Pancreas (tissue), 10 donors: ENCODE measurements at regions not wholly inside any gene's neighbourhood (a gene's known extent, or its start where the extent isn't known, plus 50 kb on each side); places are given as distances from the start of the nearest gene placed in this dataset.

Experiments
- ATAC-seq, 4 donors: fragments of 200-7000 bp; cut with Tn5 transposase; one replicate each; pipeline versions ENCODE4 v1.8.0 to v1.9.1; 2020; ENCODE audit warnings: mild to moderate bottlenecking in 4 of 4, moderate library complexity in 4 of 4
- DNase-seq, 6 donors: peaks; one replicate each; pipeline ENCODE4 v3.0.0-alpha.2; 2020
- FAIRE-seq: peaks from 2 replicates; lab custom pipeline; 2012; peaks lifted over from hg19 to GRCh38; lab: Jason Lieb, UNC
- H3K27ac ChIP-seq, 4 donors: fragments of 200-600 bp; sonication (generic); 1 replicate in 3 of 4; 2 replicates in 1 of 4; pipeline versions ENCODE4 v1.5.0 to v1.8.0; 2020
- H3K27me3 ChIP-seq, 4 donors: fragments of 200-600 bp; one replicate each; pipeline ENCODE4 v1.8.0; 2021
- H3K36me3 ChIP-seq, 3 donors: fragments of 200-600 bp; sonication (generic) in 1 of 3; one replicate each; pipeline versions ENCODE4 v1.5.0 to v1.8.0; 2020 to 2021
- H3K4me1 ChIP-seq, 3 donors: fragments of 200-600 bp; one replicate each; pipeline ENCODE4 v1.8.0; 2021
- H3K4me3 ChIP-seq, 4 donors: fragments of 200-600 bp; sonication (generic) in 2 of 4; one replicate each; pipeline versions ENCODE4 v1.5.0 to v1.8.0; 2020 to 2021
- H3K9me3 ChIP-seq, 4 donors: fragments of 200-600 bp; one replicate each; pipeline ENCODE4 v1.8.0; 2021
- WGBS, 2 donors: extraction: QIAGEN DNeasy Blood & Tissue Kit; methylation state at CpG; one replicate each; pipeline ENCODE4 v1.1.7; 2013; 5-methylcytosine and 5-hydroxymethylcytosine counted together
- intact Hi-C, 3 donors: fragments of 100-400 bp; cut with DNase I; formaldehyde crosslinking; loops; one replicate each; pipeline versions ENCODE4 v1.11.1 to v1.14.2; 2022
- TF ChIP-seq, protein P1 (sequence below), 4 donors: fragments of 200-600 bp; sonication (generic) in 3 of 4; IDR thresholded peaks; one replicate each; pipeline versions ENCODE4 v1.5.0 to v1.8.0; 2021; ENCODE audit warnings: antibody characterized with exemption in 4 of 4
- donor health status: healthy with polysubstance abuse.
- donor health status: DM: no; HTN: no; CAD: no; lungs with moderate emphysema.
- donor health status: DM: no; HTN: no; CAD: no.
- donor health status: control.
- donor health status: control.
- donor health status: Bipolar disorder and iron deficiency.
- donor health status: DM: yes; HTN: yes; CAD: no.
- donor health status: DM: no; HTN: no; CAD: no.
- donor health status: DM: no; HTN: no; CAD: no.
- donor health status: DM: yes; HTN: yes; CAD: no.

DNA sequence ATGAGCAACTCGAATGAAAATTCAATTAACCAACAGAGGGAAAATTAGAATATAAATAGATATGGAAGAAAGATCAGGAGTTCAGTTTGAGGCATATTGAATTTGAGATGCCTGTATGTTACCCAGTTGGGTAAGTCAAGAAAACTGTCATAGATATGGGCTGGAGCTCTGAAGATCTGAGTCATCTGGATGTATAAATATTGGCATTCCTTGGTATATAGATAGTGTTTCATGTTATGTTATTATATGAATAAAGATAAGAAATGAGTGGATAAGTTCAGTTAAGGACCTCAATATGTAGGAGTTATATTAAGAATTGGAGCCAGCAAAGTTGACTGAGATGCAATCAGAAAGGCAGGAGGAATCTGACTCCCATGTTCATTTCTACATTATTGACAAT lies 543.6 kb upstream of the SMIM31 start:
- intact Hi-C loops = no loop called here
- WGBS, 2 donors = 12 to 29% methylated on average over 1 of the region's 1 CpG

DNA sequence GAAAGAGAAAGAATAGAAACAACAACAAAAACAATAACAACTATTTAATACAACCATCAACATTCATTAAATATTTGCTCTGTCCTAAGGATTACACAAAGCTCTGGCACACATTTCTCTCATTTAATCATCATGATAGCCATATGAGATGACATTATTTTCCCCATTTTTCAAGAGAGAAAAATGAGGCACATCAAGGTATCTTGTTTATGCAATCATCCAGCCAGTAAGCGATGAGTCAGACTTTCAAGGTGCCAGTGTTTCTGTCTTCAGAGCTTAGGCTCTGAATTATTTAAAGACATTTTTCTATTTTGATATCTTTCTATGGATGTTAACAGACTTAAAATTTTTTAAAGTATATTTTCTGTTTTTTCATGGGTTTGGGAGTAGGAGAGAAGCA lies 541.8 kb upstream of the SMIM31 start:
- TF ChIP-seq, protein P1, sequence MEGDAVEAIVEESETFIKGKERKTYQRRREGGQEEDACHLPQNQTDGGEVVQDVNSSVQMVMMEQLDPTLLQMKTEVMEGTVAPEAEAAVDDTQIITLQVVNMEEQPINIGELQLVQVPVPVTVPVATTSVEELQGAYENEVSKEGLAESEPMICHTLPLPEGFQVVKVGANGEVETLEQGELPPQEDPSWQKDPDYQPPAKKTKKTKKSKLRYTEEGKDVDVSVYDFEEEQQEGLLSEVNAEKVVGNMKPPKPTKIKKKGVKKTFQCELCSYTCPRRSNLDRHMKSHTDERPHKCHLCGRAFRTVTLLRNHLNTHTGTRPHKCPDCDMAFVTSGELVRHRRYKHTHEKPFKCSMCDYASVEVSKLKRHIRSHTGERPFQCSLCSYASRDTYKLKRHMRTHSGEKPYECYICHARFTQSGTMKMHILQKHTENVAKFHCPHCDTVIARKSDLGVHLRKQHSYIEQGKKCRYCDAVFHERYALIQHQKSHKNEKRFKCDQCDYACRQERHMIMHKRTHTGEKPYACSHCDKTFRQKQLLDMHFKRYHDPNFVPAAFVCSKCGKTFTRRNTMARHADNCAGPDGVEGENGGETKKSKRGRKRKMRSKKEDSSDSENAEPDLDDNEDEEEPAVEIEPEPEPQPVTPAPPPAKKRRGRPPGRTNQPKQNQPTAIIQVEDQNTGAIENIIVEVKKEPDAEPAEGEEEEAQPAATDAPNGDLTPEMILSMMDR (IDR thresholded peaks at IDR 0.05) = no peak
- Histone ChIP-seq H3K4me3 (no peak overlapping the region), H3K36me3 (no peaks in the 10 kb centered on the region), H3K4me1 (no peaks in the 10 kb centered on the region), H3K27ac (no peak overlapping the region), H3K27me3 (no peaks in the 10 kb centered on the region), H3K9me3 (no peaks in the 10 kb centered on the region)
- intact Hi-C loops = no loop called here
- no peak for DNase-seq
- FAIRE-seq = no peak
- WGBS, 2 donors = 87 to 88% methylated on average over 1 of the region's 1 CpG
- no peak for ATAC-seq

More for the DNA sequence above, 543.6 kb upstream of the SMIM31 start:
- H3K9me3 ChIP-seq = no peaks in the 10 kb centered on the region
- TF ChIP-seq, protein P1 (IDR thresholded peaks at IDR 0.05) = no peak
- FAIRE-seq (no peak), ATAC-seq (no peak), DNase-seq (no peak)
- H3K4me1 ChIP-seq = no peaks in the 10 kb centered on the region
- no peaks in the 10 kb centered on the region for H3K36me3 ChIP-seq
- H3K4me3 ChIP-seq = no peak overlapping the region
- no peaks in the 10 kb centered on the region for H3K27me3 ChIP-seq
- no peak overlapping the region for H3K27ac ChIP-seq

DNA sequence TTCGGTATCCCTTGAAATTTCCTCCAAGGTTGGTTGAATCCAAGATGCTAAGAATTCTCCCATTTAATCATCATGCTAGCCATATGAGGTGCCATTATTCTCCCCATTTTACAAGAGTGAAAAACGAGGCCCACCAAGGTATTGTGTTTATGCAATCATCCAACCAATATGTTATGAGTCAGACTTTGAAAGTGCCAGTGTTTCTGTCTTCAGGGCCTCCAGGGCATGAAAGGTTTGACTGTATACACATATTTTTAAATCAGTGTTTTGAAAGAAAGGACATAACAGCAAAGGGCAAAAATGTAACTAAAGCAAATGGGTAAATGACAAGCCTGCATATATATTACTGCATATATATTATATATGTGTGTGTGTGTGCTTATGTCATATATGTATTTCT lies 541.2 kb upstream of the SMIM31 start:
- ATAC-seq = no peak
- intact Hi-C loops = no loop called here

DNA sequence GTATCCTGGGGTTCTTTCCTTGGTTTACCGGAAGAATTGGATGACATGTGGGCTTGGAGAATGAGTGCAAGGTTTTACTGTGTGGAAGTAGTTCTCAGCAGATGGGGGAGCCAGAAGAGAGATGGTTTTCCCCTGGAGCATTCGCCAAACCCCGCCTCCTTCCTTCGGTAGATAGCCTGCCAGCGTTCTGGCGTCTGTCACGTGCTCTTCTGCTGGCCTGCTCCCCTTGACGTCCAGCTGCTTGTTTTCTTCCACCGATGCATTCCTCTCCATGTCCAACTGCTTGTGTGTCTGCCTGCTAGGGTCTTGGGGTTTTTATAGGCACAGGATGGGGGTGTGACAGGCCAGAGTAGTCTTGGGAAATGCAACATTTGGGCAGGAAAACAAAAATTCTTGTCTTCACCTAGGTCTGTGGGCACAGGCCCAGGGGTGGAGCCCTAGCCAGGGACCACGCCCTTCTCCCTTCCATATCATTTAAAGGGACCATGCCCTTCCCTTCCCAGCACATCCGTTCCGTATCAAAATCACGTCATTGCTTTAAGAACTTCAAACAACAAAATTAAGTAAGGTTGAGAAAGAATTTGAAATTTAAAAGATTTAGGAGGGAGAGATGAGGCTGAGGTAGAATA lies 538.7 kb upstream of the SMIM31 start:
- intact Hi-C loops = no loop called here
- Histone ChIP-seq H3K9me3 (no peaks in the 10 kb centered on the region), H3K27ac (no peak overlapping the region), H3K36me3 (no peaks in the 10 kb centered on the region), H3K4me3 (no peak overlapping the region), H3K4me1 (no peaks in the 10 kb centered on the region), H3K27me3 (no peaks in the 10 kb centered on the region)
- FAIRE-seq (no peak), DNase-seq (no peak), ATAC-seq (no peak)
- TF ChIP-seq, protein P1 (IDR thresholded peaks at IDR 0.05) = no peak
- WGBS, 2 donors = 64 to 72% methylated on average over 13 of the region's 13 CpGs

More for the DNA sequence above, 541.2 kb upstream of the SMIM31 start:
- H3K27ac ChIP-seq = no peak overlapping the region
- WGBS, 2 donors = 41 to 49% methylated on average over 2 of the region's 2 CpGs
- TF ChIP-seq, protein P1 (IDR thresholded peaks at IDR 0.05) = no peak
- no peak for FAIRE-seq
- H3K4me3 ChIP-seq = no peak overlapping the region
- no peaks in the 10 kb centered on the region for H3K27me3 ChIP-seq
- no peak for DNase-seq
- H3K9me3 ChIP-seq = no peaks in the 10 kb centered on the region
- no peaks in the 10 kb centered on the region for H3K36me3 ChIP-seq
- H3K4me1 ChIP-seq = no peaks in the 10 kb centered on the region

DNA sequence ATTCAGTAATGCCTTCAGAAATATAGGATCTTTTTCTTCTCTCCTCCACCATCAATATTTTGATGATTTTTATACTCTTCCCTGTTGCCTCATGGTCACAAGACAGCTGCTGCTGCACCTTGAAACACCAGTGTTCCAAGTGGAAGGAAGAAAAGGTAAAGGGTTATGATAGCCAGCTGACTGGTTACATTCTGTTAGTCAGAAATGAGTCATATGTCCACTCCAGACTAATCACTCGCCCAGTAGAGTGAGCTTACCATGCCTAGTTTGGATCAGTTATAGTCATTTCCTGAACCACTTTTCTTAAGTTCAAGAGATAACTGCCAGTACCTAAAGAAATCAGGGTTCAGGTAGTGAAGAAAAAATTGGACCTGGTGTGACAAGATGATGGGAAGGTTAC lies 532.3 kb upstream of the SMIM31 start:
- FAIRE-seq (no peak), ATAC-seq (no peak), DNase-seq (no peak)
- 48 to 64% methylated on average over 1 of the region's 1 CpG for WGBS, 2 donors
- Histone ChIP-seq H3K9me3 (no peaks in the 10 kb centered on the region), H3K4me3 (no peak overlapping the region), H3K36me3 (no peaks in the 10 kb centered on the region), H3K27ac (no peak overlapping the region), H3K27me3 (no peaks in the 10 kb centered on the region), H3K4me1 (no peaks in the 10 kb centered on the region)
- intact Hi-C loops = no loop called here
- TF ChIP-seq, protein P1 (IDR thresholded peaks at IDR 0.05) = no peak
